WTC11 (cell line): ENCODE measurements at regions not wholly inside any gene's neighbourhood (a gene's known extent, or its start where the extent isn't known, plus 50 kb on each side); places are given as distances from the start of the nearest gene placed in this dataset.

Experiments
- ATAC-seq: fragments of 200-7000 bp; cut with Tn5 transposase; 2 replicates; pipeline ENCODE4 v1.10.0; 2021; ENCODE audit warnings: mild to moderate bottlenecking, moderate library complexity
- CTCF ChIA-PET: fragments of 300-600 bp; sonication (Branson Sonifier 250); formaldehyde crosslinking; loops from one replicate; lab custom pipeline; 2021; ENCODE audit warnings: antibody characterized with exemption; lab: Charles Lee
- POLR2A ChIA-PET: fragments of 350-600 bp; sonication (Branson Sonifier 250); formaldehyde crosslinking; loops from one replicate; lab custom pipeline; 2021; ENCODE audit warnings: antibody characterized with exemption; lab: Charles Lee
- DNase-seq: peaks from one replicate; pipeline ENCODE4 v3.0.0; 2021; ENCODE audit warnings: low spot score
- H3K27ac Mint-ChIP-seq: 2 replicates; pipeline ENCODE4 v1.8.0; 2021; ENCODE audit warnings: mixed read lengths
- H3K27me3 Mint-ChIP-seq: 2 replicates; pipeline ENCODE4 v1.8.0; 2021; ENCODE audit warnings: low read depth, mild to moderate bottlenecking, moderate library complexity, mixed read lengths
- H3K36me3 Mint-ChIP-seq: 2 replicates; pipeline ENCODE4 v1.8.0; 2021; ENCODE audit warnings: mixed read lengths
- H3K4me1 Mint-ChIP-seq: 2 replicates; pipeline ENCODE4 v1.8.0; 2022; ENCODE audit warnings: mixed read lengths
- H3K4me3 Mint-ChIP-seq: 2 replicates; pipeline ENCODE4 v1.8.0; 2021; ENCODE audit warnings: mild to moderate bottlenecking, moderate library complexity, mixed read lengths
- H3K9me3 Mint-ChIP-seq: 2 replicates; pipeline ENCODE4 v1.8.0; 2021; ENCODE audit warnings: mixed read lengths
- ESRRA ChIP-seq: sonication (generic); formaldehyde crosslinking; IDR thresholded peaks from 2 replicates; pipeline ENCODE4 v1.8.1; 2022; ENCODE audit warnings: mild to moderate bottlenecking, missing genetic modification reagents, borderline replicate concordance
- ETV6 ChIP-seq: sonication (generic); formaldehyde crosslinking; IDR thresholded peaks from 2 replicates; pipeline ENCODE4 v1.8.1; 2022; ENCODE audit warnings: mild to moderate bottlenecking, missing genetic modification reagents
- FOXK1 ChIP-seq: sonication (generic); formaldehyde crosslinking; IDR thresholded peaks from 2 replicates; pipeline ENCODE4 v1.8.0; 2022; ENCODE audit warnings: mild to moderate bottlenecking, moderate library complexity, missing genetic modification reagents
- JAZF1 ChIP-seq: fragments of 250-450 bp; sonication (Bioruptor Pico); IDR thresholded peaks from 2 replicates; pipeline ENCODE4 v1.9.0; 2021; ENCODE audit warnings: moderate library complexity, mild to moderate bottlenecking, inconsistent platforms
- MYBL2 ChIP-seq: sonication (generic); formaldehyde crosslinking; IDR thresholded peaks from 2 replicates; pipeline ENCODE4 v1.8.1; 2023; ENCODE audit warnings: mild to moderate bottlenecking, moderate library complexity, missing genetic modification reagents
- NR3C1 ChIP-seq: sonication (generic); formaldehyde crosslinking; conservative IDR thresholded peaks from 2 replicates; pipeline ENCODE4 v1.8.1; 2023; ENCODE audit warnings: low read depth, mild to moderate bottlenecking, missing genetic modification reagents
- ZNF317 ChIP-seq: sonication (generic); formaldehyde crosslinking; IDR thresholded peaks from 2 replicates; pipeline ENCODE4 v1.8.1; 2023; ENCODE audit warnings: low read depth, mild to moderate bottlenecking, moderate library complexity, missing genetic modification reagents, borderline replicate concordance
- ZNF671 ChIP-seq: fragments of 250-450 bp; sonication (Bioruptor Pico); IDR thresholded peaks from 2 replicates; pipeline ENCODE4 v1.8.0; 2021; ENCODE audit warnings: mild to moderate bottlenecking
- TF ChIP-seq, protein P1 (sequence below): sonication (generic); formaldehyde crosslinking; IDR thresholded peaks from 2 replicates; pipeline ENCODE4 v1.8.1; 2023; ENCODE audit warnings: mild to moderate bottlenecking, missing genetic modification reagents
- TF ChIP-seq, protein P2 (sequence below): sonication (generic); formaldehyde crosslinking; IDR thresholded peaks from 2 replicates; pipeline ENCODE4 v1.8.0; 2022; ENCODE audit warnings: missing genetic modification reagents
- TF ChIP-seq, protein P3 (sequence below): sonication (generic); formaldehyde crosslinking; IDR thresholded peaks from 2 replicates; pipeline ENCODE4 v1.8.1; 2022; ENCODE audit warnings: low read depth, mild to moderate bottlenecking, moderate library complexity, missing genetic modification reagents, borderline replicate concordance
- TF ChIP-seq, protein P4 (sequence below): fragments of 250-450 bp; sonication (Bioruptor Pico); IDR thresholded peaks from 2 replicates; pipeline ENCODE4 v1.9.0; 2021; ENCODE audit warnings: mild to moderate bottlenecking
- TF ChIP-seq, protein P5 (sequence below): sonication (generic); formaldehyde crosslinking; IDR thresholded peaks from 2 replicates; pipeline ENCODE4 v1.8.0; 2023; ENCODE audit warnings: mild to moderate bottlenecking, missing genetic modification reagents
- TF ChIP-seq, protein P6 (sequence below): sonication (generic); formaldehyde crosslinking; IDR thresholded peaks from 2 replicates; pipeline ENCODE4 v1.8.0; 2023; ENCODE audit warnings: missing genetic modification reagents, mild to moderate bottlenecking, borderline replicate concordance

DNA sequence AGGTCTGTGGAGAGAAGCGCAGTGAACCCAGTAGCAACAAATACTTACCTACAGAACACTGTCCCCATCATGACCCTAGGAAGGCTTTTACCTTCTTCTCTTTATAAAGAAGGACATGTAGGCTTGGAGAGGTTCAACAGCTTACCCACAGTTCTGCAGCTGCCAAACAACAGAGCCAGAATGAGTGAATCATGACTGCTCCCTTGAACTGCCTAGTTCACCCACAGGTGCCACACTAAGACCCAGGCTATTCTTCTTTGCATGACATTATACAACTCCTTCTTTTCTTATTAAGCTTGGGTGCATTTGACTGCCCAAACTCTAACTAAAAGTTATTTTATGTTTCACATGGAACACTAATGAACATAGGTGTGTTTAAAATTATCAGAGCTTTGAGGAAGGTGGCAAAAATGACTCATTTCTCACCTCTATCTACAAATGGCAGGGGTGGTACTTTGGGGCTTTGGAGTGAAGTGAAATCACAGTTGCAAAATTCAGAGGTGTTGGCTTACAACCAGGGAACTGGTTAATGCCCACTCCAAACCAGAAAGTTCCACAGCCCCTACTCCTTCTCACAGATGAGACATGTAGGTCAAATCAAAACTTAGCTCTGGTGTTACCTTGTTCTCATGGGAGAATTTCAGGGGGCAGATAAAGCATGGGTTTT lies 201.6 kb downstream of the SEMA6A start:
- no peak for ATAC-seq
- Mint-ChIP-seq H3K27me3 (no peaks in the 10 kb centered on the region), H3K4me1 (peaks cover 41% of the 10 kb centered on the region), H3K4me3 (no peak overlapping the region), H3K9me3 (peaks cover 8% of the 10 kb centered on the region)
- POLR2A ChIA-PET, result no interaction called here
- no peak for DNase-seq
- TF ChIP-seq MYBL2 (CRISPR knock-in tag) (no peak), ESRRA (CRISPR knock-in tag) (no peak), ZNF317 (CRISPR knock-in tag) (no peak), JAZF1 (no peak), FOXK1 (no peak), ETV6 (CRISPR knock-in tag) (no peak), ZNF671 (CRISPR knock-in tag) (no peak), NR3C1 (CRISPR knock-in tag) (no peak)
- TF ChIP-seq, protein P1, sequence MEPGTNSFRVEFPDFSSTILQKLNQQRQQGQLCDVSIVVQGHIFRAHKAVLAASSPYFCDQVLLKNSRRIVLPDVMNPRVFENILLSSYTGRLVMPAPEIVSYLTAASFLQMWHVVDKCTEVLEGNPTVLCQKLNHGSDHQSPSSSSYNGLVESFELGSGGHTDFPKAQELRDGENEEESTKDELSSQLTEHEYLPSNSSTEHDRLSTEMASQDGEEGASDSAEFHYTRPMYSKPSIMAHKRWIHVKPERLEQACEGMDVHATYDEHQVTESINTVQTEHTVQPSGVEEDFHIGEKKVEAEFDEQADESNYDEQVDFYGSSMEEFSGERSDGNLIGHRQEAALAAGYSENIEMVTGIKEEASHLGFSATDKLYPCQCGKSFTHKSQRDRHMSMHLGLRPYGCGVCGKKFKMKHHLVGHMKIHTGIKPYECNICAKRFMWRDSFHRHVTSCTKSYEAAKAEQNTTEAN (CRISPR knock-in tag), result no peak
- TF ChIP-seq, protein P2, sequence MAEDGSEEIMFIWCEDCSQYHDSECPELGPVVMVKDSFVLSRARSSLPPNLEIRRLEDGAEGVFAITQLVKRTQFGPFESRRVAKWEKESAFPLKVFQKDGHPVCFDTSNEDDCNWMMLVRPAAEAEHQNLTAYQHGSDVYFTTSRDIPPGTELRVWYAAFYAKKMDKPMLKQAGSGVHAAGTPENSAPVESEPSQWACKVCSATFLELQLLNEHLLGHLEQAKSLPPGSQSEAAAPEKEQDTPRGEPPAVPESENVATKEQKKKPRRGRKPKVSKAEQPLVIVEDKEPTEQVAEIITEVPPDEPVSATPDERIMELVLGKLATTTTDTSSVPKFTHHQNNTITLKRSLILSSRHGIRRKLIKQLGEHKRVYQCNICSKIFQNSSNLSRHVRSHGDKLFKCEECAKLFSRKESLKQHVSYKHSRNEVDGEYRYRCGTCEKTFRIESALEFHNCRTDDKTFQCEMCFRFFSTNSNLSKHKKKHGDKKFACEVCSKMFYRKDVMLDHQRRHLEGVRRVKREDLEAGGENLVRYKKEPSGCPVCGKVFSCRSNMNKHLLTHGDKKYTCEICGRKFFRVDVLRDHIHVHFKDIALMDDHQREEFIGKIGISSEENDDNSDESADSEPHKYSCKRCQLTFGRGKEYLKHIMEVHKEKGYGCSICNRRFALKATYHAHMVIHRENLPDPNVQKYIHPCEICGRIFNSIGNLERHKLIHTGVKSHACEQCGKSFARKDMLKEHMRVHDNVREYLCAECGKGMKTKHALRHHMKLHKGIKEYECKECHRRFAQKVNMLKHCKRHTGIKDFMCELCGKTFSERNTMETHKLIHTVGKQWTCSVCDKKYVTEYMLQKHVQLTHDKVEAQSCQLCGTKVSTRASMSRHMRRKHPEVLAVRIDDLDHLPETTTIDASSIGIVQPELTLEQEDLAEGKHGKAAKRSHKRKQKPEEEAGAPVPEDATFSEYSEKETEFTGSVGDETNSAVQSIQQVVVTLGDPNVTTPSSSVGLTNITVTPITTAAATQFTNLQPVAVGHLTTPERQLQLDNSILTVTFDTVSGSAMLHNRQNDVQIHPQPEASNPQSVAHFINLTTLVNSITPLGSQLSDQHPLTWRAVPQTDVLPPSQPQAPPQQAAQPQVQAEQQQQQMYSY (CRISPR knock-in tag), result no peak
- TF ChIP-seq, protein P3, sequence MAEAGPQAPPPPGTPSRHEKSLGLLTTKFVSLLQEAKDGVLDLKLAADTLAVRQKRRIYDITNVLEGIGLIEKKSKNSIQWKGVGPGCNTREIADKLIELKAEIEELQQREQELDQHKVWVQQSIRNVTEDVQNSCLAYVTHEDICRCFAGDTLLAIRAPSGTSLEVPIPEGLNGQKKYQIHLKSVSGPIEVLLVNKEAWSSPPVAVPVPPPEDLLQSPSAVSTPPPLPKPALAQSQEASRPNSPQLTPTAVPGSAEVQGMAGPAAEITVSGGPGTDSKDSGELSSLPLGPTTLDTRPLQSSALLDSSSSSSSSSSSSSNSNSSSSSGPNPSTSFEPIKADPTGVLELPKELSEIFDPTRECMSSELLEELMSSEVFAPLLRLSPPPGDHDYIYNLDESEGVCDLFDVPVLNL, result no peak
- TF ChIP-seq, protein P4, sequence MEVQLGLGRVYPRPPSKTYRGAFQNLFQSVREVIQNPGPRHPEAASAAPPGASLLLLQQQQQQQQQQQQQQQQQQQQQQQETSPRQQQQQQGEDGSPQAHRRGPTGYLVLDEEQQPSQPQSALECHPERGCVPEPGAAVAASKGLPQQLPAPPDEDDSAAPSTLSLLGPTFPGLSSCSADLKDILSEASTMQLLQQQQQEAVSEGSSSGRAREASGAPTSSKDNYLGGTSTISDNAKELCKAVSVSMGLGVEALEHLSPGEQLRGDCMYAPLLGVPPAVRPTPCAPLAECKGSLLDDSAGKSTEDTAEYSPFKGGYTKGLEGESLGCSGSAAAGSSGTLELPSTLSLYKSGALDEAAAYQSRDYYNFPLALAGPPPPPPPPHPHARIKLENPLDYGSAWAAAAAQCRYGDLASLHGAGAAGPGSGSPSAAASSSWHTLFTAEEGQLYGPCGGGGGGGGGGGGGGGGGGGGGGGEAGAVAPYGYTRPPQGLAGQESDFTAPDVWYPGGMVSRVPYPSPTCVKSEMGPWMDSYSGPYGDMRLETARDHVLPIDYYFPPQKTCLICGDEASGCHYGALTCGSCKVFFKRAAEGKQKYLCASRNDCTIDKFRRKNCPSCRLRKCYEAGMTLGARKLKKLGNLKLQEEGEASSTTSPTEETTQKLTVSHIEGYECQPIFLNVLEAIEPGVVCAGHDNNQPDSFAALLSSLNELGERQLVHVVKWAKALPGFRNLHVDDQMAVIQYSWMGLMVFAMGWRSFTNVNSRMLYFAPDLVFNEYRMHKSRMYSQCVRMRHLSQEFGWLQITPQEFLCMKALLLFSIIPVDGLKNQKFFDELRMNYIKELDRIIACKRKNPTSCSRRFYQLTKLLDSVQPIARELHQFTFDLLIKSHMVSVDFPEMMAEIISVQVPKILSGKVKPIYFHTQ (CRISPR knock-in tag), result no peak
- TF ChIP-seq, protein P5, sequence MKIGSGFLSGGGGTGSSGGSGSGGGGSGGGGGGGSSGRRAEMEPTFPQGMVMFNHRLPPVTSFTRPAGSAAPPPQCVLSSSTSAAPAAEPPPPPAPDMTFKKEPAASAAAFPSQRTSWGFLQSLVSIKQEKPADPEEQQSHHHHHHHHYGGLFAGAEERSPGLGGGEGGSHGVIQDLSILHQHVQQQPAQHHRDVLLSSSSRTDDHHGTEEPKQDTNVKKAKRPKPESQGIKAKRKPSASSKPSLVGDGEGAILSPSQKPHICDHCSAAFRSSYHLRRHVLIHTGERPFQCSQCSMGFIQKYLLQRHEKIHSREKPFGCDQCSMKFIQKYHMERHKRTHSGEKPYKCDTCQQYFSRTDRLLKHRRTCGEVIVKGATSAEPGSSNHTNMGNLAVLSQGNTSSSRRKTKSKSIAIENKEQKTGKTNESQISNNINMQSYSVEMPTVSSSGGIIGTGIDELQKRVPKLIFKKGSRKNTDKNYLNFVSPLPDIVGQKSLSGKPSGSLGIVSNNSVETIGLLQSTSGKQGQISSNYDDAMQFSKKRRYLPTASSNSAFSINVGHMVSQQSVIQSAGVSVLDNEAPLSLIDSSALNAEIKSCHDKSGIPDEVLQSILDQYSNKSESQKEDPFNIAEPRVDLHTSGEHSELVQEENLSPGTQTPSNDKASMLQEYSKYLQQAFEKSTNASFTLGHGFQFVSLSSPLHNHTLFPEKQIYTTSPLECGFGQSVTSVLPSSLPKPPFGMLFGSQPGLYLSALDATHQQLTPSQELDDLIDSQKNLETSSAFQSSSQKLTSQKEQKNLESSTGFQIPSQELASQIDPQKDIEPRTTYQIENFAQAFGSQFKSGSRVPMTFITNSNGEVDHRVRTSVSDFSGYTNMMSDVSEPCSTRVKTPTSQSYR (CRISPR knock-in tag), result no peak
- TF ChIP-seq, protein P6, sequence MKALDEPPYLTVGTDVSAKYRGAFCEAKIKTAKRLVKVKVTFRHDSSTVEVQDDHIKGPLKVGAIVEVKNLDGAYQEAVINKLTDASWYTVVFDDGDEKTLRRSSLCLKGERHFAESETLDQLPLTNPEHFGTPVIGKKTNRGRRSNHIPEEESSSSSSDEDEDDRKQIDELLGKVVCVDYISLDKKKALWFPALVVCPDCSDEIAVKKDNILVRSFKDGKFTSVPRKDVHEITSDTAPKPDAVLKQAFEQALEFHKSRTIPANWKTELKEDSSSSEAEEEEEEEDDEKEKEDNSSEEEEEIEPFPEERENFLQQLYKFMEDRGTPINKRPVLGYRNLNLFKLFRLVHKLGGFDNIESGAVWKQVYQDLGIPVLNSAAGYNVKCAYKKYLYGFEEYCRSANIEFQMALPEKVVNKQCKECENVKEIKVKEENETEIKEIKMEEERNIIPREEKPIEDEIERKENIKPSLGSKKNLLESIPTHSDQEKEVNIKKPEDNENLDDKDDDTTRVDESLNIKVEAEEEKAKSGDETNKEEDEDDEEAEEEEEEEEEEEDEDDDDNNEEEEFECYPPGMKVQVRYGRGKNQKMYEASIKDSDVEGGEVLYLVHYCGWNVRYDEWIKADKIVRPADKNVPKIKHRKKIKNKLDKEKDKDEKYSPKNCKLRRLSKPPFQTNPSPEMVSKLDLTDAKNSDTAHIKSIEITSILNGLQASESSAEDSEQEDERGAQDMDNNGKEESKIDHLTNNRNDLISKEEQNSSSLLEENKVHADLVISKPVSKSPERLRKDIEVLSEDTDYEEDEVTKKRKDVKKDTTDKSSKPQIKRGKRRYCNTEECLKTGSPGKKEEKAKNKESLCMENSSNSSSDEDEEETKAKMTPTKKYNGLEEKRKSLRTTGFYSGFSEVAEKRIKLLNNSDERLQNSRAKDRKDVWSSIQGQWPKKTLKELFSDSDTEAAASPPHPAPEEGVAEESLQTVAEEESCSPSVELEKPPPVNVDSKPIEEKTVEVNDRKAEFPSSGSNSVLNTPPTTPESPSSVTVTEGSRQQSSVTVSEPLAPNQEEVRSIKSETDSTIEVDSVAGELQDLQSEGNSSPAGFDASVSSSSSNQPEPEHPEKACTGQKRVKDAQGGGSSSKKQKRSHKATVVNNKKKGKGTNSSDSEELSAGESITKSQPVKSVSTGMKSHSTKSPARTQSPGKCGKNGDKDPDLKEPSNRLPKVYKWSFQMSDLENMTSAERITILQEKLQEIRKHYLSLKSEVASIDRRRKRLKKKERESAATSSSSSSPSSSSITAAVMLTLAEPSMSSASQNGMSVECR (CRISPR knock-in tag), result no peak
- TF ChIP-seq, all 79 proteins: peak for 0
- Mint-ChIP-seq H3K27ac (no peak overlapping the region), H3K36me3 (peaks cover 3% of the 10 kb centered on the region)
- CTCF ChIA-PET, result no interaction called here
